Astrocyte of the spinal cord (primary cell): ENCODE measurements at regions not wholly inside any gene's neighbourhood (a gene's known extent, or its start where the extent isn't known, plus 50 kb on each side); places are given as distances from the start of the nearest gene placed in this dataset.
A peak's percentile ranks its signal among the peaks of the same experiment; 100 is the strongest.

Experiments
- DNase-seq: peaks from one replicate; pipeline ENCODE4 v3.0.0; 2011; ENCODE audit warnings: low read depth, low spot score
- H3K4me3 ChIP-seq: 2 replicates; pipeline ENCODE4 v1.5.1; 2011; ENCODE audit warnings: low read depth, mild to moderate bottlenecking, low read length, moderate library complexity
- CTCF ChIP-seq: IDR thresholded peaks from 2 replicates; pipeline ENCODE4 v1.5.1; 2012; ENCODE audit warnings: low read depth, mild to moderate bottlenecking, low read length, inconsistent platforms
- in situ Hi-C: cut with HindIII; loops from 2 replicates; pipeline ENCODE4 v1.10.0; 2017; ENCODE audit warnings: low sequenced_read_pairs

- no peak overlapping the region for H3K4me3 ChIP-seq
- in situ Hi-C loops: loop anchor here (25.0 kb wide), 1 partner anchor 1045 kb away; the partner anchor contains the start of gene NR2F2
- TF ChIP-seq CTCF: peak; percentile 60
- DNase-seq: peak; percentile 46
Observed at GRCh38 chr15:95291898-95292472, 1038.5 kb upstream of the NR2F2 start.

GRCh38 chr15:95292785-95293450, 1037.6 kb upstream of the NR2F2 start:
- no peak for TF ChIP-seq CTCF
- no peak overlapping the region for H3K4me3 ChIP-seq

GRCh38 chr15:95293456-95294031, 1037.0 kb upstream of the NR2F2 start:
- TF ChIP-seq CTCF: no peak
- in situ Hi-C loops: loop anchor here (25.0 kb wide), 1 partner anchor 1044 kb away; the partner anchor contains the start of gene NR2F2
- DNase-seq: no peak
- no peak overlapping the region for H3K4me3 ChIP-seq

More at GRCh38 chr15:95292785-95293450, 1037.6 kb upstream of the NR2F2 start:
- in situ Hi-C loops: loop anchor here (25.0 kb wide), 1 partner anchor 1044 kb away; the partner anchor contains the start of gene NR2F2
- no peak for DNase-seq

GRCh38 chr15:95295363-95295762, 1035.1 kb upstream of the NR2F2 start:
- no peak overlapping the region for H3K4me3 ChIP-seq
- no peak for TF ChIP-seq CTCF
- in situ Hi-C loops: loop anchor here (25.0 kb wide), 1 partner anchor 1042 kb away; the partner anchor contains the start of gene NR2F2
- no peak for DNase-seq

- TF ChIP-seq CTCF: no peak
- no peak overlapping the region for H3K4me3 ChIP-seq
- no peak for DNase-seq
- in situ Hi-C loops: loop anchor here (25.0 kb wide), 1 partner anchor 1041 kb away; the partner anchor contains the start of gene NR2F2
Observed at GRCh38 chr15:95295896-95296625, 1034.4 kb upstream of the NR2F2 start.

- no peak for DNase-seq
- H3K4me3 ChIP-seq: no peak overlapping the region
- TF ChIP-seq CTCF: no peak
- in situ Hi-C loops: loop anchor here (25.0 kb wide), 1 partner anchor 1041 kb away; the partner anchor contains the start of gene NR2F2
Observed at GRCh38 chr15:95296643-95297042, 1033.9 kb upstream of the NR2F2 start.
